PC-9 (cell line): ENCODE measurements at regions not wholly inside any gene's neighbourhood (a gene's known extent, or its start where the extent isn't known, plus 50 kb on each side); places are given as distances from the start of the nearest gene placed in this dataset.

Experiments
- EZH2 ChIP-seq: fragments of 200-600 bp; sonication (generic); IDR thresholded peaks from 2 replicates; pipeline ENCODE4 v1.8.0; 2017; ENCODE audit warnings: antibody characterized with exemption, low read depth
- TF ChIP-seq, protein P1 (sequence below): fragments of 200-600 bp; sonication (generic); conservative IDR thresholded peaks from 2 replicates; pipeline ENCODE4 v1.6.1; 2017; ENCODE audit warnings: mixed run types, antibody characterized with exemption, mild to moderate bottlenecking, moderate library complexity

DNA sequence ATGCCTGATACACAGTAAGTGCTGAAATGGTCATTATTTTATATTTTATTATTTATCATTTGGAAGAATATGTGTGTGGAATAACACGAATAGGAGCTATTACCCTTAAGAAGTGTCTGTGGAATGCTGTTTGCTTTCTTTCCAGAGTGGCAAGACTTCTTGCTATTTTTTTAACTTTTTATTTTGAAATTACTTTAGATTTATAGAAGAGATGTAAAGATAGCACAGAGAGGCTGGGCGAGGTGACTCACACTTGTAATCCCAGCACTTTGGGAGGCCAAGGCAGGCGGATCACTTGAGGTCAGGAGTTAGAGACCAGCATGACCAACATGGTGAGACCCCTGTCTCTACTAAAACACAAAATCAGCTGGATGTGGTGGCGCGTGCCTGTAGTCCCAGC, 58.9 kb upstream of the PAX6 start:
- TF ChIP-seq, protein P1, sequence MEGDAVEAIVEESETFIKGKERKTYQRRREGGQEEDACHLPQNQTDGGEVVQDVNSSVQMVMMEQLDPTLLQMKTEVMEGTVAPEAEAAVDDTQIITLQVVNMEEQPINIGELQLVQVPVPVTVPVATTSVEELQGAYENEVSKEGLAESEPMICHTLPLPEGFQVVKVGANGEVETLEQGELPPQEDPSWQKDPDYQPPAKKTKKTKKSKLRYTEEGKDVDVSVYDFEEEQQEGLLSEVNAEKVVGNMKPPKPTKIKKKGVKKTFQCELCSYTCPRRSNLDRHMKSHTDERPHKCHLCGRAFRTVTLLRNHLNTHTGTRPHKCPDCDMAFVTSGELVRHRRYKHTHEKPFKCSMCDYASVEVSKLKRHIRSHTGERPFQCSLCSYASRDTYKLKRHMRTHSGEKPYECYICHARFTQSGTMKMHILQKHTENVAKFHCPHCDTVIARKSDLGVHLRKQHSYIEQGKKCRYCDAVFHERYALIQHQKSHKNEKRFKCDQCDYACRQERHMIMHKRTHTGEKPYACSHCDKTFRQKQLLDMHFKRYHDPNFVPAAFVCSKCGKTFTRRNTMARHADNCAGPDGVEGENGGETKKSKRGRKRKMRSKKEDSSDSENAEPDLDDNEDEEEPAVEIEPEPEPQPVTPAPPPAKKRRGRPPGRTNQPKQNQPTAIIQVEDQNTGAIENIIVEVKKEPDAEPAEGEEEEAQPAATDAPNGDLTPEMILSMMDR: no peak
- TF ChIP-seq EZH2: no peak
